OCI-LY7 (cell line): ENCODE measurements at regions not wholly inside any gene's neighbourhood (a gene's known extent, or its start where the extent isn't known, plus 50 kb on each side); places are given as distances from the start of the nearest gene placed in this dataset.

ENCODE experiments used
- BruUV-seq: library from RNA; stranded (reverse); fragments of 400-500 nt; replicated peaks from 2 replicates; lab custom pipeline; 2021; lab: Mats Ljungman, UMichigan
- CTCF ChIA-PET: fragments of 300-600 bp; sonication (Branson Sonifier 250); formaldehyde crosslinking; loops from one replicate; lab custom pipeline; 2022; ENCODE audit warnings: antibody characterized with exemption; ENCODE audit not compliant: unreplicated experiment; lab: Charles Lee
- POLR2A ChIA-PET: fragments of 300-600 bp; sonication (Branson Sonifier 250); formaldehyde crosslinking; loops from one replicate; lab custom pipeline; 2022; ENCODE audit warnings: antibody characterized with exemption; lab: Charles Lee
- DNase-seq: peaks from one replicate; pipeline ENCODE4 v3.0.0-alpha.2; 2015; ENCODE audit warnings: low spot score
- H2AFZ ChIP-seq: fragments of 200-600 bp; sonication (generic), shearing (Covaris generic); 2 replicates; pipeline ENCODE4 v1.6.1; 2014; ENCODE audit warnings: mild to moderate bottlenecking, antibody characterized with exemption, low read length, moderate library complexity
- H3K27ac ChIP-seq: fragments of 200-600 bp; sonication (generic); 2 replicates; pipeline ENCODE4 v1.5.1; 2014; ENCODE audit warnings: mixed run types, low read depth, mild to moderate bottlenecking, moderate library complexity, low read length, inconsistent platforms; ENCODE audit not compliant: poor library complexity, severe bottlenecking
- H3K36me3 ChIP-seq: fragments of 200-600 bp; sonication (generic); 2 replicates; pipeline ENCODE4 v1.6.1; 2014; ENCODE audit warnings: mild to moderate bottlenecking, antibody characterized with exemption, low read length, moderate library complexity, mixed read lengths; ENCODE audit not compliant: insufficient read depth
- H3K4me1 ChIP-seq: fragments of 200-600 bp; sonication (generic); 2 replicates; pipeline ENCODE4 v1.5.1; 2014; ENCODE audit warnings: mild to moderate bottlenecking, low read length; ENCODE audit not compliant: insufficient read depth, poor library complexity, severe bottlenecking
- H3K4me2 ChIP-seq: fragments of 200-600 bp; sonication (generic); 2 replicates; pipeline ENCODE4 v1.6.1; 2014; ENCODE audit warnings: mild to moderate bottlenecking, low read length
- H3K4me3 ChIP-seq: fragments of 200-600 bp; sonication (generic); 2 replicates; pipeline ENCODE4 v1.5.1; 2014; ENCODE audit warnings: mild to moderate bottlenecking, low read depth, low read length; ENCODE audit not compliant: poor library complexity, severe bottlenecking
- H3K79me2 ChIP-seq: fragments of 200-600 bp; sonication (generic); 2 replicates; pipeline ENCODE4 v1.6.1; 2016; ENCODE audit warnings: low read depth, mild to moderate bottlenecking, low read length, moderate library complexity, mixed read lengths; ENCODE audit not compliant: insufficient read depth
- H3K9me2 ChIP-seq: fragments of 200-600 bp; sonication (generic); 2 replicates; pipeline ENCODE4 v1.6.1; 2016; ENCODE audit warnings: mild to moderate bottlenecking, low read length, mixed read lengths; ENCODE audit not compliant: insufficient read depth
- H3K9me3 ChIP-seq: fragments of 200-600 bp; sonication (generic); 2 replicates; pipeline ENCODE4 v1.6.1; 2014; ENCODE audit warnings: mild to moderate bottlenecking, mixed run types, low read length, mixed read lengths
- H4K20me1 ChIP-seq: fragments of 200-600 bp; sonication (generic); 2 replicates; pipeline ENCODE4 v1.6.1; 2014; ENCODE audit warnings: mild to moderate bottlenecking, antibody characterized with exemption, low read length, moderate library complexity, mixed read lengths; ENCODE audit not compliant: insufficient read depth
- EZH2phosphoT487 ChIP-seq: fragments of 200-600 bp; sonication (generic); IDR thresholded peaks from 2 replicates; pipeline ENCODE4 v1.6.1; 2018; ENCODE audit warnings: low read depth, borderline replicate concordance, mild to moderate bottlenecking, mixed run types, antibody characterized with exemption, low read length, moderate library complexity, mixed read lengths
- intact Hi-C: fragments of 100-400 bp; cut with micrococcal nuclease; formaldehyde crosslinking; loops from one replicate; pipeline ENCODE4 v1.10.0; 2022; ENCODE audit not compliant: unreplicated experiment
- TF ChIP-seq, protein P1 (sequence below): fragments of 200-600 bp; sonication (generic); conservative IDR thresholded peaks from 2 replicates; pipeline ENCODE4 v1.5.1; 2014; ENCODE audit warnings: mild to moderate bottlenecking, antibody characterized with exemption, low read length, moderate library complexity, mixed read lengths

DNA sequence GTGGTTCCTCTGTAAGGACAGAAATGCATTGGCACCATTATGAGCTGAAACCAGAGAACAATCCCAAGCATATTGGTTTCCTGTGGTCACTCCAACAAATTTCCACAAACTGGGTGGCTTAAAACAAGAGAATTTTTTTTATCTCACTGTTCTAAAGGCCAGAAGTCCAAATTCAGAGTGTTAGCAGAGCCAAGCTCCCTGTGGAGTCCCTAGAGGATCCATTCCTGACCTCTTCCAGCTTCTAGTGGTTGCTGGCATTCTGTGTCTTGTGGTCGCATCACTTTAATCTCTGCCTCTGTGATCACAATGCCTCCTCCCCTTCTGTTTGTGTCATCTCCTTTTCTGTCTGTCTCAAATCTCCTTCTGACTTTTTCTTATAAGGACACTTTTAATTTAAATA, 380.3 kb downstream of the NYAP2 start:
- no peak overlapping the region for H3K27ac ChIP-seq
- no peak for TF ChIP-seq EZH2phosphoT487
- TF ChIP-seq, protein P1, sequence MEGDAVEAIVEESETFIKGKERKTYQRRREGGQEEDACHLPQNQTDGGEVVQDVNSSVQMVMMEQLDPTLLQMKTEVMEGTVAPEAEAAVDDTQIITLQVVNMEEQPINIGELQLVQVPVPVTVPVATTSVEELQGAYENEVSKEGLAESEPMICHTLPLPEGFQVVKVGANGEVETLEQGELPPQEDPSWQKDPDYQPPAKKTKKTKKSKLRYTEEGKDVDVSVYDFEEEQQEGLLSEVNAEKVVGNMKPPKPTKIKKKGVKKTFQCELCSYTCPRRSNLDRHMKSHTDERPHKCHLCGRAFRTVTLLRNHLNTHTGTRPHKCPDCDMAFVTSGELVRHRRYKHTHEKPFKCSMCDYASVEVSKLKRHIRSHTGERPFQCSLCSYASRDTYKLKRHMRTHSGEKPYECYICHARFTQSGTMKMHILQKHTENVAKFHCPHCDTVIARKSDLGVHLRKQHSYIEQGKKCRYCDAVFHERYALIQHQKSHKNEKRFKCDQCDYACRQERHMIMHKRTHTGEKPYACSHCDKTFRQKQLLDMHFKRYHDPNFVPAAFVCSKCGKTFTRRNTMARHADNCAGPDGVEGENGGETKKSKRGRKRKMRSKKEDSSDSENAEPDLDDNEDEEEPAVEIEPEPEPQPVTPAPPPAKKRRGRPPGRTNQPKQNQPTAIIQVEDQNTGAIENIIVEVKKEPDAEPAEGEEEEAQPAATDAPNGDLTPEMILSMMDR, result no peak
- no peaks in the 10 kb centered on the region for H3K9me2 ChIP-seq
- H3K79me2 ChIP-seq, result no peaks in the 10 kb centered on the region
- ChIA-PET CTCF (no interaction called here), POLR2A (interaction anchor here (0.7 kb wide), 1 partner anchor 18 kb away, joined by 3 read pairs; no protein-coding TSS in a partner anchor)
- no peaks in the 10 kb centered on the region for H3K9me3 ChIP-seq
- H3K4me3 ChIP-seq, result no peak overlapping the region
- BruUV-seq, result no TSS peak
- DNase-seq, result no peak
- H3K4me1 ChIP-seq, result no peaks in the 10 kb centered on the region
- intact Hi-C loops, result no loop called here
- H3K36me3 ChIP-seq, result no peaks in the 10 kb centered on the region
- H2AFZ ChIP-seq, result no peak overlapping the region
- no peaks in the 10 kb centered on the region for H4K20me1 ChIP-seq
- no peak overlapping the region for H3K4me2 ChIP-seq

DNA sequence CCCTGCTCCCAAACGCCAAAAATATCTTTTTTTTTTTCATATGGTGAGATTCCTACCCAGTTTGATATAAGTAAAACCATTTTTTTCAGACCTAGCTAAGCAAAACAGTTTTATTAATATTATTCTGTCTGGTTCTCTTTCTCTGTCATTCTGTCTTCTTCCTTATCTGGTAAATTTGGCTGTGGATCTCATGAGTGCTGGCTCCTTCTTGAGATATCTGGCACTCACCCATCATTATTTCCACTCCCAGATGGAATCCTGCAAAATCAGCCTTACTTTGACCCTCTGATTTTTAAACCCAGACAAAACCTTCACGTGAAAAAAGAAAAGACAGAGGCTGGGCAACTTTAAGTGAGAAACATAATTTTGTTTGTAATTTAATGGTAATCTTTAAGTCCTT, 373.6 kb downstream of the NYAP2 start:
- H2AFZ ChIP-seq, result no peak overlapping the region
- no peak overlapping the region for H3K4me3 ChIP-seq
- ChIA-PET POLR2A (interaction anchor here (1.3 kb wide), 1 partner anchor 539 kb away, joined by 3 read pairs; no protein-coding TSS in a partner anchor), CTCF (no interaction called here)
- H3K9me3 ChIP-seq, result no peaks in the 10 kb centered on the region
- H3K4me1 ChIP-seq, result no peaks in the 10 kb centered on the region
- no peak for DNase-seq
- TF ChIP-seq, protein P1, result no peak
- TF ChIP-seq EZH2phosphoT487, result no peak
- no peaks in the 10 kb centered on the region for H3K36me3 ChIP-seq
- BruUV-seq, result no TSS peak
- intact Hi-C loops, result no loop called here
- no peak overlapping the region for H3K4me2 ChIP-seq
- H4K20me1 ChIP-seq, result no peaks in the 10 kb centered on the region
- no peaks in the 10 kb centered on the region for H3K79me2 ChIP-seq
- H3K27ac ChIP-seq, result no peak overlapping the region
- no peaks in the 10 kb centered on the region for H3K9me2 ChIP-seq

DNA sequence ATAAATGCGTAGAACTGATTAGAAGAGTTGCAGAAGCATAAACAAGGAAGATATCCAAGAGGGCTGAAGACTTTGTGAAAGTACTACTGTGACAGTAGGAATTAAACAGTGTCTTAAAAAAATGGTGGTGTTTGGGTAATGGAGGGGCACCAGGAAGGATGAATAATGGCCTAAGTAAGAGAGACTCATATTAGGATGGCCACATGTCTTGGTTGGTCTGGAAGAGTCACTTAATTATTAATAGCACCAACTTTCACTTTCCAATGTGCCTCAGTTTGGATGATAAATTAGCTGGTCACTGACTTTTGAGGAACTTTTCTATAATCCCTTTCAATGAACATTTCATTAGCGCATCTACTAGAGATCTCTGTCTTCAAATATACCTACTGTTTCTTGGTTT, 372.2 kb downstream of the NYAP2 start:
- no peak overlapping the region for H3K27ac ChIP-seq
- H3K4me1 ChIP-seq, result no peaks in the 10 kb centered on the region
- no peaks in the 10 kb centered on the region for H4K20me1 ChIP-seq
- no peaks in the 10 kb centered on the region for H3K9me2 ChIP-seq
- no peak overlapping the region for H2AFZ ChIP-seq
- POLR2A ChIA-PET, result no interaction called here
- no peaks in the 10 kb centered on the region for H3K36me3 ChIP-seq
- TF ChIP-seq EZH2phosphoT487, result no peak
- TF ChIP-seq, protein P1, result no peak
- no peaks in the 10 kb centered on the region for H3K9me3 ChIP-seq
- intact Hi-C loops, result no loop called here
- no peaks in the 10 kb centered on the region for H3K79me2 ChIP-seq
- BruUV-seq, result no TSS peak
- DNase-seq, result no peak
- H3K4me2 ChIP-seq, result no peak overlapping the region
- no peak overlapping the region for H3K4me3 ChIP-seq
- CTCF ChIA-PET, result no interaction called here
